Type B pancreatic cell (in vitro differentiated cells): ENCODE measurements at regions not wholly inside any gene's neighbourhood (a gene's known extent, or its start where the extent isn't known, plus 50 kb on each side); places are given as distances from the start of the nearest gene placed in this dataset.

Experiments used
- DNase-seq: peaks from one replicate; pipeline ENCODE4 v3.0.0; 2021; ENCODE audit warnings: mixed read lengths; ENCODE audit not compliant: unreplicated experiment; ENCODE audit errors: extremely low spot score
- H3K27ac Mint-ChIP-seq: 2 replicates; pipeline ENCODE4 v1.8.0; 2021; ENCODE audit warnings: mild to moderate bottlenecking, mixed read lengths
- H3K27me3 Mint-ChIP-seq: 2 replicates; pipeline ENCODE4 v1.8.0; 2021; ENCODE audit warnings: mixed read lengths
- H3K36me3 Mint-ChIP-seq: 2 replicates; pipeline ENCODE4 v1.8.0; 2021; ENCODE audit warnings: mixed read lengths
- H3K4me1 Mint-ChIP-seq: one replicate; pipeline ENCODE4 v1.8.0; 2021; ENCODE audit warnings: mixed read lengths; ENCODE audit not compliant: unreplicated experiment
- H3K4me3 Mint-ChIP-seq: 2 replicates; pipeline ENCODE4 v1.8.0; 2021; ENCODE audit warnings: mild to moderate bottlenecking, mixed read lengths
- H3K9me3 Mint-ChIP-seq: 2 replicates; pipeline ENCODE4 v1.8.0; 2021; ENCODE audit warnings: mixed read lengths
- TF ChIP-seq, protein P1 (sequence below): fragments of 200-600 bp; sonication (generic); conservative IDR thresholded peaks from 2 replicates; pipeline ENCODE4 v1.5.0; 2021; ENCODE audit warnings: antibody characterized with exemption, mild to moderate bottlenecking

DNA sequence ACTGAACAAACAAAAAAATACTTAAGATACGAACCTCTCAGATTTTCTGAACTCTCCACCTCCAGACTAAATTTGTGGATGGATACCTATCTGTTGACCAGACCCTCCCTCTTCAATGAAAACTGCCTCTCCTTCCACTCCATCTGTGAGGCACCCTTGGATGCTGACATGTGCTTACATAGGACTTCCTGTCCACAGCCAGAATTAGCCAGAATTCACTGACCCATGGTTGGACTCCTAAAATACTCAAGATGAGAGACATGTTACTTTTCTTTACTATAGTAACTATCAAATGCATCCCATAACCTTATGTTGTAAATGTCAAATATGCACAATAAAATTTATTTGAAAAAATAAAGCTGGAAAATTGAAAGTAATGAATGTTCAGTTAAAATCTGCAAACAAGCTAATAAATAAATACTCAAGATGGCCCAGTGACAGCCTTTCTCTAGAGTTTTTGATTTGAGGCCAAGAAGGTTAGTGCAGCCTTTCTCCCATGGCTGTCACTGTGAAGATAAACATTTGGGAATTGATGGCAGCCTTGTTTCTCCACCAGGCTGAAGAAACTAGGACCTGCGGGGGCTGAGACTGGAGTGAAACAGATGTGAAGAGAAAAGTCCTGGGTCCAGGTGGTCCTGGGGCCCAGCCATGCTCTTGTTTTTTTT lies 287.0 kb downstream of the ZEB1 start:
- Mint-ChIP-seq H3K9me3 (no peaks in the 10 kb centered on the region), H3K27ac (no peak overlapping the region), H3K36me3 (no peaks in the 10 kb centered on the region), H3K4me1 (peaks cover 6% of the 10 kb centered on the region), H3K4me3 (no peak overlapping the region), H3K27me3 (peaks cover 3% of the 10 kb centered on the region)
- TF ChIP-seq, protein P1, sequence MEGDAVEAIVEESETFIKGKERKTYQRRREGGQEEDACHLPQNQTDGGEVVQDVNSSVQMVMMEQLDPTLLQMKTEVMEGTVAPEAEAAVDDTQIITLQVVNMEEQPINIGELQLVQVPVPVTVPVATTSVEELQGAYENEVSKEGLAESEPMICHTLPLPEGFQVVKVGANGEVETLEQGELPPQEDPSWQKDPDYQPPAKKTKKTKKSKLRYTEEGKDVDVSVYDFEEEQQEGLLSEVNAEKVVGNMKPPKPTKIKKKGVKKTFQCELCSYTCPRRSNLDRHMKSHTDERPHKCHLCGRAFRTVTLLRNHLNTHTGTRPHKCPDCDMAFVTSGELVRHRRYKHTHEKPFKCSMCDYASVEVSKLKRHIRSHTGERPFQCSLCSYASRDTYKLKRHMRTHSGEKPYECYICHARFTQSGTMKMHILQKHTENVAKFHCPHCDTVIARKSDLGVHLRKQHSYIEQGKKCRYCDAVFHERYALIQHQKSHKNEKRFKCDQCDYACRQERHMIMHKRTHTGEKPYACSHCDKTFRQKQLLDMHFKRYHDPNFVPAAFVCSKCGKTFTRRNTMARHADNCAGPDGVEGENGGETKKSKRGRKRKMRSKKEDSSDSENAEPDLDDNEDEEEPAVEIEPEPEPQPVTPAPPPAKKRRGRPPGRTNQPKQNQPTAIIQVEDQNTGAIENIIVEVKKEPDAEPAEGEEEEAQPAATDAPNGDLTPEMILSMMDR: no peak
- DNase-seq: no peak

DNA sequence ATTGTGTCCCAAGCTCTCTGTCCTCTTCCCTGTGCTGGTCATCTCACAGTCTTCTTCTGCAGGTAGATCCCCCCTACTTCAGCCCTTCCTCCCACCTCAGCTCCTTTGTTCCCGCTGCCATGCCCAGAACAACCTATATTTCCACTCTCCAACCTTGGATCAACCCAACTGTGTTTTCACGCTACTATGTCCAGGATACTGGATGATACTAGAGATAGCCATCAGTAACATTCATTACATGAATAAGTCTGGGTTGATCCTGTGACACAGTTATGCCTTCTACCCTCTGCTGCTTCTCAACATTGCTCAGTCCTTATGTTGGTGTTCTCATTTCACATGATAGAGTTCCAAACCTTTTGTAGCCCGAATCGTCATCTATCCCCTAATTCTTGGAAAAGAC lies 286.4 kb downstream of the ZEB1 start:
- Mint-ChIP-seq H3K27me3 (peaks cover 8% of the 10 kb centered on the region), H3K27ac (no peak overlapping the region), H3K4me1 (peaks cover 5% of the 10 kb centered on the region), H3K9me3 (no peaks in the 10 kb centered on the region), H3K4me3 (no peak overlapping the region), H3K36me3 (no peaks in the 10 kb centered on the region)
- DNase-seq: no peak
- TF ChIP-seq, protein P1: no peak

DNA sequence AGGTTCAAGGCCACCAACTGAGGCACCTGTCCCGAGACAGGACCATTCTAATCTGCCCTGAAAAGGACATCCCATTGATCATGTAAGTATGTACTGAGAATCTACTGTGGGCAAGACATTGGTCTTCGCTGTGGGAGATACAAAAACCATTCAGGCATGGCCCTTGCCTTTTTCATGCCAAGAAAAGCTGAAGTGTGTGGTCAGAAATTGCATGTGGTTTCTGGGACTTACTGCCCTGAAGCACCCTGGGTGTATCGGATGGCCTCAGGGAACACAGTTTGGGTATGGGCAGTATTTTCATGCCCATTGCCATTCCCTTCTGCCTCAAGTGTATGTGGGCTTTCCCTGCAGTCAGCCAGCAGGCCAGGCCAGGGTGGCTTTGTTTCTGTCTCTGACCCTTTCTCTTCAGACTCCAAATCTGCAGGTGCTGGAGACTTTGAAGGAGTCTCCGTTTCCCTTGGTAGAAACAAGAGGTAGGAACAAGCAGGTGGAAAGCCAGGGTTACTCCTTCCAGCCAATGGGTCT lies 285.7 kb downstream of the ZEB1 start:
- H3K4me3 Mint-ChIP-seq: peak overlapping the region; percentile 91
- H3K36me3 Mint-ChIP-seq: no peaks in the 10 kb centered on the region
- DNase-seq: no peak
- peaks cover 5% of the 10 kb centered on the region for H3K4me1 Mint-ChIP-seq
- TF ChIP-seq, protein P1: no peak
- H3K9me3 Mint-ChIP-seq: no peaks in the 10 kb centered on the region
- H3K27ac Mint-ChIP-seq: peak overlapping the region; percentile 79
- H3K27me3 Mint-ChIP-seq: peaks cover 5% of the 10 kb centered on the region

DNA sequence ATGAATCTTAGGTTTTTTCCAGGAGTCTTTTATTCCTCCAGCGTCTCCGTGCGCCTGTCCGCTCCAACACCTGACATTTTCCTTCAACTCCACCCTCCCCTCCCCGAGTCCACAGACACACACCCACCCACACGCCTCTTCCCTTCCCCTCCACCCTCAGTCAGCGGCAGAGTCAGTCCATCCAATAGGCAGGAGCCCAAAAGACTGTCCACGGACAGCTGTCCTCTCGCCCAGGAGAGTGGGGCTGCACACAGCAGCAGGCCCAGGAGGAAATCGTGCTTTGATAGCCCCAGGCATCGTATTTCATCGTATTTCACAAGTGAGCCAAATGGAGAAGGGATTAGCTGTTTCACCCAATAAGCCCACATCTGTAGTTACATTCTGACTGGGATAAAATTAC lies 285.1 kb downstream of the ZEB1 start:
- H3K27me3 Mint-ChIP-seq: peaks cover 9% of the 10 kb centered on the region
- no peak for DNase-seq
- TF ChIP-seq, protein P1: no peak

DNA sequence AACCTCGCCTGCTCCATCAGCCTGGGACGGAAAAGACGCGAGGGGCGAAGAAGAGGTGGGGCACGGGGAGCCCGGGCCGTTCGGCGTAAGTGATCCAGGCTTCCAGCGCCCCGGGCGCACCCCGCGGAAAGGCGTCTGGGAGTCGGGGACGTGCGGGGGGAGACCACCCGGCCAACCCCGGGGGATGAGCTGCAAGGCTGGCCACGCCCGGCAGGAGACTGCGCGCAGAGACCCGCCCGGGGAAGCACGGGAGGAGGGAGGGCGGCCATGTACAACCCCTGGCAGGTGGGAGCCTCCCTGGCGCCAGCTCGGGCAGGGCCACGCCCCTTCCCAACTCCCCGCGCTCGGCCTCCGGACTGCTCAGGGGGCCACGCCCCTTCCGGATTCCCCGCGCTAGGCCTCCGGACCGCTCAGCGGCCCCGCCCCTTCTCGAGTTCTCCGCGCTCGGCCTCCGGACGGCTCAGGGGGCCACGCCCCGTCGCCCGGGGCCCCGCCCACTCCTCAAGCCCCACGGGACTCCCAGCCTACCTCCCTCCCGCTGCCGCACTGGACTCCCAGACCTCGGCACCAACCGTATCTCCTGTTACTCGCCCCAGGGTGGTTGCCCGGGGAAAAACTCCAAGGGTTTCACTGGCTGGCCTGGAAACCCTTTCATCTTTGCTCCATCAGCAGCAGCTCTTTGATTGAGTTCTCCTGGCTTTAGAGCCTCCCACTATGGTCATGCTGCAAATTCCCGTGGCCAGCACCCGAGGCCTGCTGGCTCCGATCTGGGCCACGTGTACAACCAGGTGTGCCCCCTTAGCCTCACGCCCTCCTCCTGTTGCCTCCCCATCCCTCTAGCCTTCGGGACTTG lies 284.4 kb downstream of the ZEB1 start:
- Mint-ChIP-seq H3K9me3 (peaks cover 5% of the 10 kb centered on the region), H3K4me3 (peak overlapping the region; percentile 91), H3K4me1 (peaks cover 5% of the 10 kb centered on the region), H3K36me3 (no peaks in the 10 kb centered on the region), H3K27me3 (peaks cover 12% of the 10 kb centered on the region), H3K27ac (peak overlapping the region; percentile 79)
- peak; percentile 95 for DNase-seq
- TF ChIP-seq, protein P1: peak; percentile 27

More for the DNA sequence above, 285.1 kb downstream of the ZEB1 start:
- peak overlapping the region; percentile 79 for H3K27ac Mint-ChIP-seq
- peak overlapping the region; percentile 91 for H3K4me3 Mint-ChIP-seq
- H3K36me3 Mint-ChIP-seq: no peaks in the 10 kb centered on the region
- H3K9me3 Mint-ChIP-seq: peaks cover 3% of the 10 kb centered on the region
- peaks cover 5% of the 10 kb centered on the region for H3K4me1 Mint-ChIP-seq
